ENCODE measurements at regions not wholly inside any gene's neighbourhood (a gene's known extent, or its start where the extent isn't known, plus 50 kb on each side); places are given as distances from the start of the nearest gene placed in this dataset.

- no peak overlapping the region for H3K27ac Mint-ChIP-seq
- peaks cover 8 to 15% of the 10 kb centered on the region in 2 donors for H3K4me1 Mint-ChIP-seq
- H3K27me3 Mint-ChIP-seq (ENCODE audit: low read depth in 2 of 2): peaks cover 32 to 37% of the 10 kb centered on the region in 2 donors
- Histone ChIP-seq H3K27me3 (ENCODE audit: control insufficient read depth, insufficient read depth, low read length) (no peaks in the 10 kb centered on the region), H3K36me3 (ENCODE audit: control insufficient read depth, insufficient read depth, low read length) (no peaks in the 10 kb centered on the region), H3K27ac (ENCODE audit: low read length) (no peak overlapping the region), H3K9me3 (ENCODE audit: control insufficient read depth, insufficient read depth, low read length) (no peaks in the 10 kb centered on the region), H3K4me3 (ENCODE audit: low read length) (no peak overlapping the region), H3K4me1 (ENCODE audit: control insufficient read depth, insufficient read depth, low read length) (peaks cover 7% of the 10 kb centered on the region)
- ATAC-seq: no peak
- no peaks in the 10 kb centered on the region for H3K36me3 Mint-ChIP-seq
- intact Hi-C loops (cut with micrococcal nuclease): no loop called here
- 100% methylated on average over 3 of the region's 3 CpGs for WGBS (ENCODE audit: insufficient coverage)
- H3K4me3 Mint-ChIP-seq: no peak overlapping the region
- no peak for TF ChIP-seq CTCF (IDR thresholded peaks at IDR 0.05)
- no peak for DNase-seq
- H3K9me3 Mint-ChIP-seq: no peaks in the 10 kb centered on the region
Observed at GRCh38 chr10:43801626-43802025, 152.9 kb upstream of the ZNF32 start.

GRCh38 chr10:43801140-43801539 is 152.5 kb upstream of the ZNF32 start:
- Mint-ChIP-seq H3K27ac (no peak overlapping the region), H3K36me3 (no peaks in the 10 kb centered on the region), H3K27me3 (ENCODE audit: low read depth in 2 of 2) (peaks cover 34 to 41% of the 10 kb centered on the region in 2 donors), H3K4me3 (no peak overlapping the region), H3K9me3 (no peaks in the 10 kb centered on the region), H3K4me1 (peaks cover 4 to 11% of the 10 kb centered on the region in 2 donors)
- H3K9me3 ChIP-seq (ENCODE audit: control insufficient read depth, insufficient read depth, low read length): no peaks in the 10 kb centered on the region
- TF ChIP-seq CTCF (IDR thresholded peaks at IDR 0.05): no peak
- H3K4me1 ChIP-seq (ENCODE audit: control insufficient read depth, insufficient read depth, low read length): peaks cover 3% of the 10 kb centered on the region
- DNase-seq (no peak), ATAC-seq (no peak)
- intact Hi-C loops (cut with micrococcal nuclease): no loop called here
- 77% methylated on average over 4 of the region's 4 CpGs for WGBS (ENCODE audit: insufficient coverage)
- no peaks in the 10 kb centered on the region for H3K36me3 ChIP-seq (ENCODE audit: control insufficient read depth, insufficient read depth, low read length)
- H3K4me3 ChIP-seq (ENCODE audit: low read length): no peak overlapping the region
- H3K27me3 ChIP-seq (ENCODE audit: control insufficient read depth, insufficient read depth, low read length): no peaks in the 10 kb centered on the region
- no peak overlapping the region for H3K27ac ChIP-seq (ENCODE audit: low read length)

- H3K4me1 ChIP-seq (ENCODE audit: control insufficient read depth, insufficient read depth, low read length): no peaks in the 10 kb centered on the region
- intact Hi-C loops (cut with micrococcal nuclease): no loop called here
- H3K4me3 ChIP-seq (ENCODE audit: low read length): no peak overlapping the region
- no peaks in the 10 kb centered on the region for H3K27me3 ChIP-seq (ENCODE audit: control insufficient read depth, insufficient read depth, low read length)
- TF ChIP-seq CTCF (IDR thresholded peaks at IDR 0.05): no peak
- Mint-ChIP-seq H3K36me3 (no peaks in the 10 kb centered on the region), H3K9me3 (no peaks in the 10 kb centered on the region), H3K4me3 (no peak overlapping the region), H3K27ac (no peak overlapping the region), H3K27me3 (ENCODE audit: low read depth in 2 of 2) (peaks cover 37 to 41% of the 10 kb centered on the region in 2 donors), H3K4me1 (peaks cover 0 to 7% of the 10 kb centered on the region in 2 donors)
- H3K9me3 ChIP-seq (ENCODE audit: control insufficient read depth, insufficient read depth, low read length): no peaks in the 10 kb centered on the region
- no peak for ATAC-seq
- DNase-seq: no peak
- no peaks in the 10 kb centered on the region for H3K36me3 ChIP-seq (ENCODE audit: control insufficient read depth, insufficient read depth, low read length)
- no peak overlapping the region for H3K27ac ChIP-seq (ENCODE audit: low read length)
Observed at GRCh38 chr10:43796781-43797180, 148.1 kb upstream of the ZNF32 start.

GRCh38 chr10:43795639-43796038 is 147.0 kb upstream of the ZNF32 start:
- Mint-ChIP-seq H3K36me3 (no peaks in the 10 kb centered on the region), H3K4me3 (no peak overlapping the region), H3K9me3 (no peaks in the 10 kb centered on the region), H3K27me3 (ENCODE audit: low read depth in 2 of 2) (peaks cover 29 to 34% of the 10 kb centered on the region in 2 donors), H3K4me1 (no peaks in the 10 kb centered on the region), H3K27ac (no peak overlapping the region)
- ATAC-seq (no peak), DNase-seq (no peak)
- Histone ChIP-seq H3K4me1 (ENCODE audit: control insufficient read depth, insufficient read depth, low read length) (no peaks in the 10 kb centered on the region), H3K27ac (ENCODE audit: low read length) (no peak overlapping the region), H3K36me3 (ENCODE audit: control insufficient read depth, insufficient read depth, low read length) (no peaks in the 10 kb centered on the region), H3K4me3 (ENCODE audit: low read length) (no peak overlapping the region), H3K9me3 (ENCODE audit: control insufficient read depth, insufficient read depth, low read length) (no peaks in the 10 kb centered on the region), H3K27me3 (ENCODE audit: control insufficient read depth, insufficient read depth, low read length) (no peaks in the 10 kb centered on the region)
- intact Hi-C loops (cut with micrococcal nuclease): no loop called here
- WGBS (ENCODE audit: insufficient coverage): 80% methylated on average over 4 of the region's 4 CpGs
- TF ChIP-seq CTCF (IDR thresholded peaks at IDR 0.05): no peak
